Common myeloid progenitor, CD34-positive (primary cell): ENCODE measurements at regions not wholly inside any gene's neighbourhood (a gene's known extent, or its start where the extent isn't known, plus 50 kb on each side); places are given as distances from the start of the nearest gene placed in this dataset.

Experiments
- CTCF ChIA-PET: fragments of 350-600 bp; sonication (Branson Sonifier 250); formaldehyde crosslinking; loops from one replicate; lab custom pipeline; 2021; ENCODE audit warnings: antibody characterized with exemption; lab: Charles Lee
- POLR2A ChIA-PET: fragments of 350-600 bp; sonication (Branson Sonifier 250); formaldehyde crosslinking; loops from one replicate; lab custom pipeline; 2021; ENCODE audit warnings: antibody characterized with exemption; lab: Charles Lee
- DNase-seq, 3 donors: peaks; one replicate each; pipeline versions ENCODE4 v3.0.0 to v3.0.0-alpha.2; 2013
- H3K27ac ChIP-seq, 2 experiments: 1 replicate in 1 of 2; 2 replicates in 1 of 2; pipeline ENCODE4 v1.7.0; 2013; ENCODE audit warnings: inconsistent platforms in 2 of 2, low read length in 2 of 2, mild to moderate bottlenecking in 2 of 2, low read depth in 1 of 2, moderate library complexity in 1 of 2; ENCODE audit not compliant: severe bottlenecking in 2 of 2, insufficient read depth in 1 of 2, poor library complexity in 1 of 2
- H3K27me3 ChIP-seq, 5 experiments: replicated peaks in 2 of 5; 1 replicate in 3 of 5; 2 replicates in 2 of 5; pipeline versions ENCODE4 v1.6.1 to v1.7.0; 2013; ENCODE audit warnings: low read length in 4 of 5, mild to moderate bottlenecking in 2 of 5, moderate library complexity in 2 of 5, inconsistent platforms in 1 of 5; ENCODE audit not compliant: insufficient read depth in 5 of 5, control insufficient read depth in 4 of 5
- H3K36me3 ChIP-seq, 4 experiments: 1 replicate in 2 of 4; 2 replicates in 2 of 4; pipeline versions ENCODE4 v1.6.1 to v1.7.0; 2013; ENCODE audit warnings: low read length in 3 of 4, control low read depth in 1 of 4, mild to moderate bottlenecking in 1 of 4; ENCODE audit not compliant: control insufficient read depth in 4 of 4, insufficient read depth in 4 of 4
- H3K4me1 ChIP-seq, 4 experiments: 1 replicate in 3 of 4; 2 replicates in 1 of 4; pipeline versions ENCODE4 v1.6.1 to v1.7.1; 2013; ENCODE audit warnings: low read length in 3 of 4, mild to moderate bottlenecking in 3 of 4, control low read depth in 1 of 4, inconsistent platforms in 1 of 4, moderate library complexity in 1 of 4; ENCODE audit not compliant: control insufficient read depth in 4 of 4, insufficient read depth in 4 of 4; ENCODE audit errors: control extremely low read depth in 1 of 4
- H3K4me3 ChIP-seq, 7 experiments: 1 replicate in 4 of 7; 2 replicates in 3 of 7; pipeline versions ENCODE4 v1.5.1 to v1.7.0; 2013; ENCODE audit warnings: mild to moderate bottlenecking in 7 of 7, low read length in 6 of 7, moderate library complexity in 6 of 7, inconsistent platforms in 2 of 7, low read depth in 2 of 7, control low read depth in 1 of 7; ENCODE audit not compliant: insufficient read depth in 4 of 7, control insufficient read depth in 1 of 7; ENCODE audit errors: extremely low read depth in 1 of 7
- H3K9me3 ChIP-seq, 5 experiments: 1 replicate in 4 of 5; 2 replicates in 1 of 5; pipeline versions ENCODE4 v1.6.1 to v1.7.1; 2013; ENCODE audit warnings: low read length in 4 of 5, mild to moderate bottlenecking in 2 of 5, inconsistent platforms in 1 of 5, low read depth in 1 of 5, moderate library complexity in 1 of 5; ENCODE audit not compliant: control insufficient read depth in 4 of 5, insufficient read depth in 2 of 5; ENCODE audit errors: control extremely low read depth in 1 of 5
- WGBS: methylation state at CpG from one replicate; pipeline ENCODE4 v1.1.5; 2013; ENCODE audit not compliant: insufficient coverage; 5-methylcytosine and 5-hydroxymethylcytosine counted together

DNA sequence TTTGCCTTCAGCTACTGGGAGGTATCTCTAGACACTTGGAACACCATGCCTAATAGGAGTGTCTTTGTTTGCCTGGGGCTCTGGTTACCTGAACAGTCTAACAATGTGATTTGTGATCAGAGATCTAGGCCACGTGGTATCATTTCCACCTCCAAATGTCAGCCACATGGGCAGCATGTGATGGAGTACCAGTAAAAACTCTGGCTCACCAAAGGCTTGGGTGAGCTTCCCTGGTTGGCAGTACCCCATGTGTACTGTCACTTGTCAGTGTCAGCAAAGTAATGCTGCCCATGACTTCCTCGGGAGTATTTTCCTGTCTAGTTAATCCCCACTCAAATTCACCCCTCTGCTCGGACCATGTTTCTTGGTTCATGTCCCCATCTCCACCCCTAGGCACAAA, 195.2 kb upstream of the LRFN2 start:
- 100% methylated on average over 2 of the region's 3 CpGs for WGBS
- Histone ChIP-seq H3K27me3 (peaks cover 0 to 4% (median 3%) of the 10 kb centered on the region in 5 experiments), H3K27ac (no peak overlapping the region), H3K36me3 (no peaks in the 10 kb centered on the region), H3K4me3 (no peak overlapping the region), H3K9me3 (no peaks in the 10 kb centered on the region), H3K4me1 (no peaks in the 10 kb centered on the region)
- DNase-seq: no peak
- POLR2A ChIA-PET: no interaction called here
- CTCF ChIA-PET: no interaction called here

GRCh38 chr6:40780637-40781036, 193.5 kb upstream of the LRFN2 start:
- H3K27ac ChIP-seq: no peak overlapping the region
- H3K27me3 ChIP-seq: peaks cover 0 to 3% (median 2%) of the 10 kb centered on the region in 5 experiments
- ChIA-PET POLR2A (interaction anchor here (0.6 kb wide), 1 partner anchor 450 kb away, joined by 3 read pairs; no protein-coding TSS in a partner anchor), CTCF (no interaction called here)
- no peaks in the 10 kb centered on the region for H3K36me3 ChIP-seq
- no peaks in the 10 kb centered on the region for H3K4me1 ChIP-seq
- no peaks in the 10 kb centered on the region for H3K9me3 ChIP-seq
- WGBS: 100% methylated on average over 2 of the region's 3 CpGs
- DNase-seq: no peak
- no peak overlapping the region for H3K4me3 ChIP-seq

DNA sequence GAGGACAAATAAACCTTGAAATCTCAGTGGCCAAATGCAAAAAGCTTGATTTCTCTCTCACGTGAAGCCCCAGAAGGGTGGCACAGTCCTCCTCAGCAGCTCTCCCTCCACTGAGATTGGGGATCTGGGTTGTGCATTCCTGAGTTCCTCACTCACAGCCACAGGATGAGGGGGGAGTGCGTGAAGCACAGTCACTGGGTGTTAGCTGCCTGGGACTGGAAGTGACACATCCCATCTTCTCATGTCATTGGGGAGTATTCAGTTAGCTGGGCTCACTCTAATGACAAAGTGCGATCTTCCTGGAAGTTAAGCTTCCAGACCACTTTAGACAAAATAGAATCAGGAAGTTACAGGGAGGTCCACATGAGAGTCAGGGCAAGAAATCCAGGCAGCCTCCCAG, 192.2 kb upstream of the LRFN2 start:
- CTCF ChIA-PET: no interaction called here

GRCh38 chr6:40778918-40779317, 191.8 kb upstream of the LRFN2 start:
- CTCF ChIA-PET: no interaction called here

More for the DNA sequence above, 192.2 kb upstream of the LRFN2 start:
- DNase-seq: no peak
- Histone ChIP-seq H3K4me1 (no peaks in the 10 kb centered on the region), H3K27ac (no peak overlapping the region), H3K4me3 (no peak overlapping the region), H3K27me3 (peaks cover 0 to 5% (median 2%) of the 10 kb centered on the region in 5 experiments), H3K9me3 (no peaks in the 10 kb centered on the region), H3K36me3 (no peaks in the 10 kb centered on the region)
- WGBS: 93% methylated on average over 3 of the region's 3 CpGs
- POLR2A ChIA-PET: interaction anchor here (0.7 kb wide), 1 partner anchor 83 kb away, joined by 4 read pairs; no protein-coding TSS in a partner anchor

DNA sequence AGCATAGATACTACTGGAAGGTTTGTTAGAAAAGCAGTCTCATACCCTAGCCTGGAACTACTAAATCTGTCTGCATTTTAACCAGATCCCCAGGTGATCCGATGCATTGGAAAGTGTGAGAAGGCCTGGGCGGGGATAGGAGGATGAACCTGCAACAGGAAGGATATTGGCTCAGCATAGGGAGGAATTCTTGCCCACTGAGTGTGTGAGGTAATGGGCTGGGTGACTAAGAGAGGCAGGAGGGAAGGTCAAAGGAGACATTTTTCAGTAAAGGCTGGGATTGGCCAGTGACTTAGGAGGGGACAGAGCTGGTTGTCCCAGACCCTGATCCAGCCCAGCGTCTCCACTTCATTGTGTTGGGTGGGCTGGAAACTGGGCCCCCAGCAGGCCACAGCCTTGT, 191.0 kb upstream of the LRFN2 start:
- DNase-seq: no peak
- Histone ChIP-seq H3K27ac (no peak overlapping the region), H3K4me1 (no peaks in the 10 kb centered on the region), H3K9me3 (no peaks in the 10 kb centered on the region), H3K36me3 (no peaks in the 10 kb centered on the region), H3K4me3 (no peak overlapping the region), H3K27me3 (peaks cover 0 to 6% (median 3%) of the 10 kb centered on the region in 5 experiments)
- ChIA-PET CTCF (no interaction called here), POLR2A (no interaction called here)
- WGBS: 100% methylated on average over 2 of the region's 3 CpGs

More at GRCh38 chr6:40778918-40779317, 191.8 kb upstream of the LRFN2 start:
- H3K4me1 ChIP-seq: no peaks in the 10 kb centered on the region
- H3K36me3 ChIP-seq: no peaks in the 10 kb centered on the region
- peaks cover 0 to 5% (median 2%) of the 10 kb centered on the region in 5 experiments for H3K27me3 ChIP-seq
- no peaks in the 10 kb centered on the region for H3K9me3 ChIP-seq
- H3K4me3 ChIP-seq: no peak overlapping the region
- H3K27ac ChIP-seq: no peak overlapping the region
- WGBS: 90% methylated on average over 1 of the region's 1 CpG
- no peak for DNase-seq
- POLR2A ChIA-PET: no interaction called here

DNA sequence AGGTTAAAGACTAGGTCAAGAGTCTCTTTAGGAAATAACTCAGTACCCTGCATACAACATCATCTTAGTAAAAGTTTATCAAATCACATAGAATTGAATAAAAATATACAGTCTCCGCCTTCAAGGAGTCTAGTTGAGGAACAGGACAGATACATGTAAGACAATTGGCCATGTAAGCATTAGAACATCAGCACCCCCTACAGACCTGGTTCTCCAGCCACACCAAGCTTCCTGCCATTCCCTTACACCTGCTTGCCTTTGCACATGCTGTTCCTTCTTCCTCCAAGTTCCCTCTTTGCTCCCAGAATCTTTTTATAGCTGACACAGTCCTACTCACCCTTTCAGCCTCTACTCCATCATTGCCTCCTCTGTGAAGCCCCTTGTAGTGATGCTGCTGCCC, 187.8 kb upstream of the LRFN2 start:
- H3K9me3 ChIP-seq: peaks cover 0 to 11% (median 4%) of the 10 kb centered on the region in 5 experiments
- WGBS: 100% methylated on average over 1 of the region's 1 CpG
- no peaks in the 10 kb centered on the region for H3K4me1 ChIP-seq
- ChIA-PET POLR2A (no interaction called here), CTCF (no interaction called here)
- H3K4me3 ChIP-seq: no peak overlapping the region
- H3K36me3 ChIP-seq: no peaks in the 10 kb centered on the region
- H3K27ac ChIP-seq: no peak overlapping the region
- peaks cover 0 to 12% (median 3%) of the 10 kb centered on the region in 5 experiments for H3K27me3 ChIP-seq
- DNase-seq: no peak

GRCh38 chr6:40770794-40771193, 183.6 kb upstream of the LRFN2 start:
- ChIA-PET CTCF (interaction anchor here (1.0 kb wide), 1 partner anchor 25 kb away, joined by 4 read pairs; no protein-coding TSS in a partner anchor), POLR2A (no interaction called here)
- Histone ChIP-seq H3K27ac (no peak overlapping the region), H3K27me3 (peaks cover 0 to 11% (median 2%) of the 10 kb centered on the region in 5 experiments), H3K4me3 (no peak overlapping the region), H3K9me3 (peaks cover 0 to 11% (median 4%) of the 10 kb centered on the region in 5 experiments), H3K4me1 (no peaks in the 10 kb centered on the region), H3K36me3 (no peaks in the 10 kb centered on the region)
- DNase-seq: no peak
